HG03135 (cell line): ENCODE measurements at regions not wholly inside any gene's neighbourhood (a gene's known extent, or its start where the extent isn't known, plus 50 kb on each side); places are given as distances from the start of the nearest gene placed in this dataset.

Experiments used
- ATAC-seq: cut with Tn5 transposase; IDR thresholded peaks from one replicate; pipeline ENCODE4 v1.9.1; 2021; ENCODE audit warnings: mild to moderate bottlenecking, moderate library complexity; ENCODE audit not compliant: unreplicated experiment

- no peak for ATAC-seq
These were observed 1209.6 kb upstream of the ZEB2 start for GRCh38 chr2:145729481-145729880.

GRCh38 chr2:145728511-145728910, 1208.6 kb upstream of the ZEB2 start:
- ATAC-seq = no peak

DNA sequence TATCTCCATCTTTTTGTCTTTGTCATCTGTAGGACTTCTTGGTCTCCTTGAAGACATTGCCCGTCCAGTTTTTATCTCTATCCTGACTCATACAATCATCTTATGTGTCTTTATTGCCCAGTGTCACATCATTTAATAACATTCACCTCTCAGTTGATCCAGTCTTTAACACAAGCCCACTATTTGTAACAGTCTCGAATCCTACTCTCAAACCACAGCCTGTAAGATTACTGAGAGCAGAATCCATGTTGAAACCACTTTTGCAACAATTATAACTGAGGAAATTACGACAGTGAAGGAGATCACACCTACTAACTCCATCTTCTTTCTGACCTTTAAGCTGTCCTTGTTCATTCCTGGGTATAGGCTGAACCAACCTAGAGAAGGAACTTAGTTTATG, 1206.0 kb upstream of the ZEB2 start:
- ATAC-seq = no peak

DNA sequence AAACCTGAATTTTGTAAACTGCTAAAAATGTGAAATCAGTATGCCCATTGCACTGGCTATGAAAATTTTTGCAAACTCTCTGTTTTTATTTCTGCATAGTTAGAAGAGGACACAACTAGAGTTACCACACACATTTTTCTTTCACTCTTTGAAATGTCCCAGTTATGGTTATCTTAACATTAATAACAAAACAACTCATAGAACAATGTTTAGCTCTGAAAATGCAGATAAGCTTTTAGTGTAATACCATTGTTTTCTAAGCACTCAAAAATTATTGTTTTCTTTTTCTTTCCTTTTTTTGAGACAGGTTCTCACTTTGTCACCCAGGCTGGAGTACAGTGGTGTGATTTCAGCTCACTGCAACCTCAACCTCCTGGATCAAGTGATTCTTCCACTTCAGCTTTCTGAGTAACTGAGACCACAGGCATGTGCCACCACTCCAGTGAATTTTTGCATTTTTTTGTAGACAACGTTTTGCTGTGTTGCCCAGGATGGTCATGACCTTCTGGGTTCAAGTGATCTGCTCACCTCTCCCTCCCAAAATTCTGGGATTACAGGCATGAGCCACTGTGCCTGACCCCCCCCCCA, 1204.5 kb upstream of the ZEB2 start:
- ATAC-seq = no peak

- ATAC-seq = no peak
These were observed 1204.0 kb upstream of the ZEB2 start for GRCh38 chr2:145723872-145724271.

DNA sequence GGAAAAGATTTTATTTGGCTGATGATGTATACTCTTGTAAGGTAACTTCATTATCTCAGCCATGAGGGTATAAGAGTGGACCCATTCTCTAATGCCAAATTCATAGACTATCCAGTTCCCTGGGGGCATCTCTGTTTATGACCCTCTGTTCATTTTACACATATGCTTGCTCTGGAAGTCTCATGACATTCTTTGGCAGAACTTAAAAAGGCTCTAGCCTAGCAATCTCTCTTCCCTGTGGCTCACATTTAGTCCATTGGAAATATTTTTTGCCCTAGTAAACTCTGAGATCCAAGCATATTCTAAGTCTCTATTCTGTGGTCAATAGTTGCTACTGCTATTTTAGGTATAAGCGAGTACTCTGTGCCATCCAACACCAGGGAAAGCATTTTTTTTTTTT, 1201.8 kb upstream of the ZEB2 start:
- no peak for ATAC-seq

DNA sequence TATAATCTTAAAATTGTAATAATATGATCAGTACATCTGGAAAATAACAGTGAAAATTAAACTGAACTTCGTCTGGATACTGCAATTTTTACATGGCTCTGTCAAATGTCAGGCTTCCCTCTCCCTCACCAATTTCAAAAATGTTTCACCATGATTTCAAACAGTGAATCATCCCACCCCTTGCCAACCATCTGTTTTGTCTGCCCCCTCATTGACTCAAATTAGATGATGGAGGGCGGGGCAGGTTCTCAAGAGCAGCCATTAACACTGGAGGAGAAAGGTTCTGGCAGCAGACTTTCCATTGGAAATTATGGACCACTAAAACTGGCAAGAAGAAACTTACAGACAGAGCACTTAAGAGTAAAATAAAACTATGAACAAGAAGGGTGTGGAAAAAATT, 1195.7 kb upstream of the ZEB2 start:
- no peak for ATAC-seq

GRCh38 chr2:145710303-145710702, 1190.4 kb upstream of the ZEB2 start:
- no peak for ATAC-seq

DNA sequence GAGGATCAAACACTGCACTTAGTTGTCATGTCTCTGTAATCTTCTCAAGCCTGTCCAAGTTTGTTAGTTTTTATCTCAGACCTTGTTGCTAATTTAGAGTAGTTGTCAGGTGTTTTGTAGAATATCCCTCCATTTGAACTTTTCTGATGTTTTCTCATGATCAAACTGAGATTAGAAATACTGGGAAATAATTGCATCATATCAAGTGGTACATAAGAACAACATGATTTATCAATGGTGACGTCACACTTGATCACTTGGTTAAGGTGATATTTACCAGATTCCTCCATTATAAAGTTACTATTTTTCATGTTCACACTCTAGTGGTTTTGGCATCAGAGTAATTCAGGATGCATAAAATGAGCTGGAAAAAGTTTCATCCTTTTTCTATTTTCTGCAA, 1182.4 kb upstream of the ZEB2 start:
- no peak for ATAC-seq

GRCh38 chr2:145692971-145693478, 1173.1 kb upstream of the ZEB2 start:
- peak; percentile 98 for ATAC-seq

- no peak for ATAC-seq
These were observed 1171.7 kb upstream of the ZEB2 start for GRCh38 chr2:145691659-145692058.

DNA sequence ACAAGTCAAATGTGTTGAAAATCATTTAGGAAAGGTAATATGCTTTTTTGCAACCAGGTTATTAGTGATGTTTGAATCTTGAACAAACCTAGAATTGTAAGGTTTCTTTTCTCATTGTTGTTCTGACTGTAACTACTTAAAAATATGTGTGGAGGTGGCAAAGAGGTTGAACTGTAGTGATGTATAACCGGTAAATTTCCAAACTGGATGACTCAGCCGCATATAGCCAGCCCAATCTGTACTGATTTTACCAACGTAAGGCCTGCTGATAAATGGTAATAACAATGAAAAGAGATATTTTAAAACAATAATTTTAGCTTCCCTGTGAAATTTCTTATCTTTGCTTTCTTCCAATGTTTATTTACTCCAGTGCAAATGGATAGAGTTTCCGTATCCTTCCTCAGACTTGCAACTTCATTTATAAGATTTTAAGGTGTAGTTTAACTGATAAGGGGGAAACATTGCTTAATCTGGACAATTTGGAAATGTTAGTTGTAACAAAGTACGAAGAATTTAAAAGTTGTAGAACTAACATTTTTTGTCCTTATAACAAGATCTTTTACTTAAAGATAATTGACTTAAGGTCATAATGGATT, 1170.4 kb upstream of the ZEB2 start:
- ATAC-seq = no peak

DNA sequence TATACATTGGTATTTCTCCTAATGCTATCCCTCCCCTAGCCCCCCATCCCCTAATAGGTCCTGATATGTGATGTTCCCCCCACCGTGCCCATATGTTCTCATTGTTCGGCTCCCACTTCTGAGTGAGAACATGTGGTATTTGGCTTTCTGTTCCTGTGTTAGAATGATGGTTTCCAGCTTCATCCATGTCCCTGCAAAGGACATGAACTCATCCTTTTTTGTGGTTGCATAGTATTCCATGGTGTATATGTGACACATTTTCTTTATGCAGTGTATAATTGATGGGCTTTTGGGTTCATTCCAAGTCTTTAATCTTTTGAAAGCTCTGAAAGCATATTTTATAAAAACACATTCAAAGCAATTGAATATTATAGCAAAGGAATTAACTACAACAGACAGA, 1169.4 kb upstream of the ZEB2 start:
- no peak for ATAC-seq

DNA sequence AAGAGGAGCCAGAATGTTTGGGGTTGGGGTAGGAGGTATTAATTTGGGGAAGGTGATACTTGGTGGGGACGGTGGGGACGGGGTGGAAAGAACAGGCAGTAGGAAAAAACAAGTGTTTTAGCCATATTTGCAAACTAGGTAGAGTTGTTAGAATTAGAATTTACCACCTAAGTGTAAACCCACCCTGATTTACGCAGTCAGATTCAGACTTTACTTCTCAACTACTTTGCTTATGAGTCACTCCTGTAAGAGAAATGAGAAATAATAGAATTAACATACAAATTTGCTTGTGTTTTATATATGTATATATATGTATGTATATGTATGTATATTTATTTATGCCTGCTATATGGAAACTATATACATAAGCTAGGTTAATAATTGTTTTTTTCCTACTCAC, 1168.2 kb upstream of the ZEB2 start:
- no peak for ATAC-seq

DNA sequence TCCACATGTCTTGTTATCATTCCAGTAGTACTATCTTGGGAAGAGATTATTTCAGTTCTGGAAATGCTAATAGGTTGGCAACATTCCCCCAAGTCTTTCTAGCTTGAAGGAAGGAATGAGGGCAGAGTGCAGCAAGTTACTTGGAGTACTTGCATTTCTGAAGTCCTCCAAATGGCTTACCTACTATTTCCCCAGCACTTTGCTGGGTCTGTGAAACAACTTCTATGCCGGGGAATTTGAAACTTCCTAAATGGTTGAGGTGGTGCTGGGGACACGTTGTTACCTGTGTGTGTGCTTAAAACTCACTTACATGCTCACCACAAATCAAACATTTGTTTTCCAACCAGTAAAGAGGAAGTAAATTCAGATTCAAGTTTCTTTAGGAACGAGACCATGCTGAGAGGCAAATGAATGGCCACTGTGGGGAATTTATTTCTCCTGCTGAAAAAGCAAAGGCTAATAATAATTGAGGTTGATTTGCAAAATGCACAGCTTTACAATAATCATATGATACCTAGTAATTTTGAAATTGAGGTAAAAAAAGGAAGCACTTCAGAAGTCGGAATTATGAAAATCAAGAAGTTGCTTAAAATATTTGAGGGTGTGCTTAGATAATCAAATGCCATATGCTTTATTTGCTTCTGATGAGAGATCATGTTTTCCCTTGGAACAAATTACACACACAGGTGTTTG, 1167.7 kb upstream of the ZEB2 start:
- ATAC-seq = no peak

DNA sequence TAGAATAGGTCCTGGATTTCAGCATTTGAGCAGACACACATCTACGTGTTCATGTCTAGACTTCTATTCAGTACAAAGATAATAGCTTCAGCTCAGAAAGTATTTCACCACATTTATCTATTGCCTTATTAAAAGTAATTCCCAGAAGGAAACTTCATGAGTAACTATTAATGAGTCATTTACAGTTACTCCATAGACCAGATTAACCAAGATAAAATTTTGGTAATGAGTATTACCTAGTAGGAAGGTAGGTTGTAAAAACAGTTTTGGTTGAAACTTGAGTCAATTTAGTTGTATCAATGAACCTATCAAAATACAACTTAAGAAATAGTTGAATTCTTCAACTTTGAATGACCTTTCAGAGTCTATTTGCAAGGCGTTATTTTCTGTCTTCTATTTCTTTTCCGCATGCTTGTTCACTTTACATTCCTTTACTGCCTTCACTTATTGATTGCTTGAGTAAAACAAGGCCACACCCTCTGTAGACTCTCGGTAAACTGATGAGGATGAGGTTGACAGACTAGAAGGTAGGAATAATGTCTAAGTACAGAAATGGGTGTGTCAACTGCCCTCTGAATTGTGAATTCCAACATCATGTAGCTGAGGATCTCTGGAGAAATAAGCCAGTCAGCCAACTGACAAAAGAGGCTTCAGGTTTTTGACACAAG, 1165.6 kb upstream of the ZEB2 start:
- no peak for ATAC-seq

DNA sequence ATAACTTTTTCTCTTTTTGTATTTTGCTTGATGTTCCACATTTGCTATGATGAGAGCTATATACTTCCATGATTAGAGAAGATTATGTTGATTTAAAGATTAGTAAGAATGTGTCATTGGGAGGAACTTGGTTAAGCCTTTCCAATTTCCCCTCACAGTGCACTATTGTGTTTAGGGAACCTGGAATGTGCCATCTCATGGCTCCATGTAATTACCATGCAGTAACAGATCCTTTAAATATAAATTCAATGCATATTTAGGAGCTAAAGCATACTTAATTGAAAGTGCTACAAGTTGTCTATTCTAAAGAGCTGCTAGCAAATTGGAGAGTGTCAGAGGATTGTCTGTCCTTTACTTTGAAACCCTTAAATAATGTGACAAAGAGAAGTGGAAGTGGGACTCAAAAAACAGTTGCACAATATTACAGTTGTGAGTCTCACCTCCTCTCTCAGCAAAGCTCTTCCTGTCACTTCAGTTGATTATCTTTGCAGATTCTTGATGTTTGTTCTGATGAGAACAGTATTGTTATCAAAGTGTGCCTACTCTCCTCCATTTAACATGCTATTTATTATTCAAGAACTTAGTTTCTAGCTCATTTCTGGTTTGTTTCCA, 1162.7 kb upstream of the ZEB2 start:
- no peak for ATAC-seq

GRCh38 chr2:145680276-145680675, 1160.4 kb upstream of the ZEB2 start:
- ATAC-seq = no peak

DNA sequence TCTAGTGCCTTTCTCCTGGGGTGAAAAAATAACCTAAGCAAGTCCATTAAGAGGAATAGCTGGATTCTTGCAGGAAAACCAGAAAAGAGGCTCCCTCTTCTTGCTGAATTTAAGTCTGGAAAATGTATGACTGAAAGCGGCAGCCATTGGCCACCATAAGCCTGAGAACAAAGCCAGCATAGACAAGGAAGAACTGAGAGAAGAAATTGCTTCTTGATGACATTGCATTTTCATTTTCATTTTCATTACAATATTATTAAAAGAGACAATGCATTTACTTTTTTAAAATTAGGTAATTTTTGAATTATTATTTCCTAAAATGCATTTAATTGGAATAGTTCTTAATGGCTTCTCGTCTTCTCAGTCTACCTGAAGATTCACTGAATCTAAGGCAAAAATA, 1157.5 kb upstream of the ZEB2 start:
- ATAC-seq = no peak

GRCh38 chr2:145674705-145675104, 1154.8 kb upstream of the ZEB2 start:
- no peak for ATAC-seq

DNA sequence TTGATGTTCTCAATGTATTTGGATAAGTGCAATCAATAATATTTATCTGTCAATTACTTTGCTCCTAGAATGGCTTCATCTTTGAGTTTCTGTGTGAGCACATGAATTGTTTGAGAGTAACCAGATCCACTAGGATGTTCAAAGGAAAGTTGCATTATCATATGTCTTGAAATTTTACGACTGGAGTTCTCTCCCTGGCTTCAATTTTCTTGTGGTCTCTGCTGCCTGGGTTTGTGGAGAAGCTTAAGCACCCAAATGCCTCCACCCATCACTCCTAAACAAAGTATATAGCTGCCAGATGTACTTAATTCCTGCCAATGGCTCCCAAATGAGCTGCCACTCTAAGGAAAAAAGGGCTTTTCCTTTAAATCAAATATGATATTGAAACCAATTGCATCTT, 1149.4 kb upstream of the ZEB2 start:
- no peak for ATAC-seq
